Neural cell (in vitro differentiated cells): ENCODE measurements at regions not wholly inside any gene's neighbourhood (a gene's known extent, or its start where the extent isn't known, plus 50 kb on each side); places are given as distances from the start of the nearest gene placed in this dataset.

Source experiments
- H2AFZ ChIP-seq: fragments of 200-600, 300-800 bp; sonication (generic), shearing (Covaris generic); 2 replicates; pipeline ENCODE4 v1.6.0; 2014; ENCODE audit warnings: low read depth, mild to moderate bottlenecking, antibody characterized with exemption, low read length, moderate library complexity
- H3F3A ChIP-seq: fragments of 200-600 bp; shearing (Covaris generic); 2 replicates; pipeline ENCODE4 v1.6.1; 2016; ENCODE audit warnings: mild to moderate bottlenecking, moderate library complexity, mixed read lengths, antibody characterized with exemption, low read length; ENCODE audit not compliant: insufficient read depth, poor library complexity, severe bottlenecking
- H3K27ac ChIP-seq: fragments of 200-600, 300-800 bp; sonication (generic), shearing (Covaris generic); 2 replicates; pipeline ENCODE4 v1.5.1; 2014; ENCODE audit warnings: mild to moderate bottlenecking, low read length, moderate library complexity
- H3K27me3 ChIP-seq: fragments of 300-800, 200-600 bp; sonication (generic), shearing (Covaris generic); 2 replicates; pipeline ENCODE4 v1.6.0; 2014; ENCODE audit warnings: mild to moderate bottlenecking, low read depth, low read length, moderate library complexity; ENCODE audit not compliant: insufficient read depth
- H3K36me3 ChIP-seq: fragments of 300-800, 200-600 bp; sonication (generic), shearing (Covaris generic); 2 replicates; pipeline ENCODE4 v1.5.1; 2014; ENCODE audit warnings: mild to moderate bottlenecking, antibody characterized with exemption, low read length, moderate library complexity; ENCODE audit not compliant: insufficient read depth
- H3K4me2 ChIP-seq: fragments of 300-800, 200-600 bp; sonication (generic), shearing (Covaris generic); 2 replicates; pipeline ENCODE4 v1.6.0; 2014; ENCODE audit warnings: mild to moderate bottlenecking, low read length
- H3K4me3 ChIP-seq: fragments of 300-800, 200-600 bp; sonication (generic), shearing (Covaris generic); 2 replicates; pipeline ENCODE4 v1.5.1; 2014; ENCODE audit warnings: mild to moderate bottlenecking, low read length, moderate library complexity
- H3K79me2 ChIP-seq: fragments of 200-600 bp; shearing (Covaris generic); replicated peaks from 2 replicates; pipeline ENCODE4 v1.6.0; 2014; ENCODE audit warnings: mild to moderate bottlenecking, low read length, moderate library complexity; ENCODE audit not compliant: insufficient read depth
- H3K9ac ChIP-seq: fragments of 300-800, 200-600 bp; sonication (generic), shearing (Covaris generic); 2 replicates; pipeline ENCODE4 v1.6.1; 2016; ENCODE audit warnings: mild to moderate bottlenecking, low read length, mixed read lengths
- H3K9me2 ChIP-seq: fragments of 200-600 bp; shearing (Covaris generic); 2 replicates; pipeline ENCODE4 v1.6.1; 2016; ENCODE audit warnings: mild to moderate bottlenecking, low read length, mixed read lengths; ENCODE audit not compliant: insufficient read depth
- H3K9me3 ChIP-seq: fragments of 200-600, 300-800 bp; sonication (generic), shearing (Covaris generic); 2 replicates; pipeline ENCODE4 v1.6.1; 2016; ENCODE audit warnings: mild to moderate bottlenecking, mixed run types, low read length, moderate library complexity, mixed read lengths
- H4K20me1 ChIP-seq: fragments of 200-600 bp; shearing (Covaris generic); 2 replicates; pipeline ENCODE4 v1.6.1; 2016; ENCODE audit warnings: mild to moderate bottlenecking, mixed run types; ENCODE audit not compliant: insufficient read depth
- EP300 ChIP-seq: fragments of 450-650 bp; conservative IDR thresholded peaks from 2 replicates; pipeline ENCODE4 v1.6.1; 2014; ENCODE audit warnings: antibody characterized with exemption, mild to moderate bottlenecking, moderate library complexity; ENCODE audit not compliant: poor library complexity, severe bottlenecking
- EZH2 ChIP-seq: fragments of 200-600, 300-800 bp; shearing (Covaris generic), sonication (generic); IDR thresholded peaks from 2 replicates; pipeline ENCODE4 v1.6.1; 2014; ENCODE audit warnings: antibody characterized with exemption, low read length, borderline replicate concordance, mild to moderate bottlenecking; ENCODE audit not compliant: insufficient read depth, poor library complexity, severe bottlenecking
- MXI1 ChIP-seq: fragments of 450-650 bp; conservative IDR thresholded peaks from 2 replicates; pipeline ENCODE4 v1.6.1; 2014; ENCODE audit warnings: antibody characterized with exemption, mild to moderate bottlenecking; ENCODE audit not compliant: poor library complexity, severe bottlenecking
- POLR2AphosphoS5 ChIP-seq: IDR thresholded peaks from 2 replicates; pipeline ENCODE4 v1.6.1; 2012
- RAD21 ChIP-seq: fragments of 450-650 bp; conservative IDR thresholded peaks from 2 replicates; pipeline ENCODE4 v1.6.1; 2014; ENCODE audit warnings: antibody characterized with exemption, mild to moderate bottlenecking, moderate library complexity
- SMC3 ChIP-seq: fragments of 450-650 bp; conservative IDR thresholded peaks from 2 replicates; pipeline ENCODE4 v1.6.1; 2014; ENCODE audit warnings: antibody characterized with exemption, mild to moderate bottlenecking, moderate library complexity; ENCODE audit not compliant: poor library complexity
- TAF1 ChIP-seq: IDR thresholded peaks from 2 replicates; pipeline ENCODE4 v1.6.1; 2012; ENCODE audit warnings: low read depth
- TF ChIP-seq, protein P1 (sequence below): IDR thresholded peaks from 2 replicates; pipeline ENCODE4 v1.6.1; 2012; ENCODE audit warnings: borderline replicate concordance
- TF ChIP-seq, protein P2 (sequence below): fragments of 450-650 bp; IDR thresholded peaks from 2 replicates; pipeline ENCODE4 v1.5.1; 2014; ENCODE audit warnings: antibody characterized with exemption, mild to moderate bottlenecking, moderate library complexity; ENCODE audit not compliant: poor library complexity, severe bottlenecking

DNA sequence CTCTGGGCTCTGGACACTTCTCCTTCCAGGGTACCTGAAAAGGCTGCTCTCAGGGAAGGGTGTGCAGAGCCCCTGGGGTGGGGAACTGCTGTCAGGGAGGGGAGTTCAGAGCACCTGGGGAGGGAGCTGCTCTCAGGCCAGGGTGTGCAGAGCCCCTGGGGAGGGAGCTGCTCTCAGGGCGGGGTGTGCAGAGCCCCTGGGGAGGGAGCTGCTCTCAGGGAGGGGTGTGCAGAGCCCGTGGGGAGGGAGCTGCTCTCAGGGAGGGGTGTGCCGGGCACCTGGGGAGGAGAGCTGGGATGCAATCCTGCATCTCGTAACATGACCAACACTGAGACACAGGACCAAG is 764.2 kb downstream of the BRD1 start:
- Histone ChIP-seq H2AFZ (no peak overlapping the region), H3K9me2 (no peaks in the 10 kb centered on the region), H3K36me3 (no peaks in the 10 kb centered on the region), H3K27ac (no peak overlapping the region), H3K79me2 (no peaks in the 10 kb centered on the region), H3F3A (no peaks in the 10 kb centered on the region), H4K20me1 (no peaks in the 10 kb centered on the region), H3K9me3 (no peaks in the 10 kb centered on the region), H3K27me3 (no peaks in the 10 kb centered on the region), H3K4me2 (no peak overlapping the region), H3K4me3 (no peak overlapping the region), H3K9ac (no peak overlapping the region)
- TF ChIP-seq SMC3 (no peak), TAF1 (no peak), MXI1 (no peak), POLR2AphosphoS5 (no peak), EP300 (no peak), EZH2 (no peak), RAD21 (no peak)
- TF ChIP-seq, protein P1, sequence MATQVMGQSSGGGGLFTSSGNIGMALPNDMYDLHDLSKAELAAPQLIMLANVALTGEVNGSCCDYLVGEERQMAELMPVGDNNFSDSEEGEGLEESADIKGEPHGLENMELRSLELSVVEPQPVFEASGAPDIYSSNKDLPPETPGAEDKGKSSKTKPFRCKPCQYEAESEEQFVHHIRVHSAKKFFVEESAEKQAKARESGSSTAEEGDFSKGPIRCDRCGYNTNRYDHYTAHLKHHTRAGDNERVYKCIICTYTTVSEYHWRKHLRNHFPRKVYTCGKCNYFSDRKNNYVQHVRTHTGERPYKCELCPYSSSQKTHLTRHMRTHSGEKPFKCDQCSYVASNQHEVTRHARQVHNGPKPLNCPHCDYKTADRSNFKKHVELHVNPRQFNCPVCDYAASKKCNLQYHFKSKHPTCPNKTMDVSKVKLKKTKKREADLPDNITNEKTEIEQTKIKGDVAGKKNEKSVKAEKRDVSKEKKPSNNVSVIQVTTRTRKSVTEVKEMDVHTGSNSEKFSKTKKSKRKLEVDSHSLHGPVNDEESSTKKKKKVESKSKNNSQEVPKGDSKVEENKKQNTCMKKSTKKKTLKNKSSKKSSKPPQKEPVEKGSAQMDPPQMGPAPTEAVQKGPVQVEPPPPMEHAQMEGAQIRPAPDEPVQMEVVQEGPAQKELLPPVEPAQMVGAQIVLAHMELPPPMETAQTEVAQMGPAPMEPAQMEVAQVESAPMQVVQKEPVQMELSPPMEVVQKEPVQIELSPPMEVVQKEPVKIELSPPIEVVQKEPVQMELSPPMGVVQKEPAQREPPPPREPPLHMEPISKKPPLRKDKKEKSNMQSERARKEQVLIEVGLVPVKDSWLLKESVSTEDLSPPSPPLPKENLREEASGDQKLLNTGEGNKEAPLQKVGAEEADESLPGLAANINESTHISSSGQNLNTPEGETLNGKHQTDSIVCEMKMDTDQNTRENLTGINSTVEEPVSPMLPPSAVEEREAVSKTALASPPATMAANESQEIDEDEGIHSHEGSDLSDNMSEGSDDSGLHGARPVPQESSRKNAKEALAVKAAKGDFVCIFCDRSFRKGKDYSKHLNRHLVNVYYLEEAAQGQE: no peak
- TF ChIP-seq, protein P2, sequence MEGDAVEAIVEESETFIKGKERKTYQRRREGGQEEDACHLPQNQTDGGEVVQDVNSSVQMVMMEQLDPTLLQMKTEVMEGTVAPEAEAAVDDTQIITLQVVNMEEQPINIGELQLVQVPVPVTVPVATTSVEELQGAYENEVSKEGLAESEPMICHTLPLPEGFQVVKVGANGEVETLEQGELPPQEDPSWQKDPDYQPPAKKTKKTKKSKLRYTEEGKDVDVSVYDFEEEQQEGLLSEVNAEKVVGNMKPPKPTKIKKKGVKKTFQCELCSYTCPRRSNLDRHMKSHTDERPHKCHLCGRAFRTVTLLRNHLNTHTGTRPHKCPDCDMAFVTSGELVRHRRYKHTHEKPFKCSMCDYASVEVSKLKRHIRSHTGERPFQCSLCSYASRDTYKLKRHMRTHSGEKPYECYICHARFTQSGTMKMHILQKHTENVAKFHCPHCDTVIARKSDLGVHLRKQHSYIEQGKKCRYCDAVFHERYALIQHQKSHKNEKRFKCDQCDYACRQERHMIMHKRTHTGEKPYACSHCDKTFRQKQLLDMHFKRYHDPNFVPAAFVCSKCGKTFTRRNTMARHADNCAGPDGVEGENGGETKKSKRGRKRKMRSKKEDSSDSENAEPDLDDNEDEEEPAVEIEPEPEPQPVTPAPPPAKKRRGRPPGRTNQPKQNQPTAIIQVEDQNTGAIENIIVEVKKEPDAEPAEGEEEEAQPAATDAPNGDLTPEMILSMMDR: no peak

DNA sequence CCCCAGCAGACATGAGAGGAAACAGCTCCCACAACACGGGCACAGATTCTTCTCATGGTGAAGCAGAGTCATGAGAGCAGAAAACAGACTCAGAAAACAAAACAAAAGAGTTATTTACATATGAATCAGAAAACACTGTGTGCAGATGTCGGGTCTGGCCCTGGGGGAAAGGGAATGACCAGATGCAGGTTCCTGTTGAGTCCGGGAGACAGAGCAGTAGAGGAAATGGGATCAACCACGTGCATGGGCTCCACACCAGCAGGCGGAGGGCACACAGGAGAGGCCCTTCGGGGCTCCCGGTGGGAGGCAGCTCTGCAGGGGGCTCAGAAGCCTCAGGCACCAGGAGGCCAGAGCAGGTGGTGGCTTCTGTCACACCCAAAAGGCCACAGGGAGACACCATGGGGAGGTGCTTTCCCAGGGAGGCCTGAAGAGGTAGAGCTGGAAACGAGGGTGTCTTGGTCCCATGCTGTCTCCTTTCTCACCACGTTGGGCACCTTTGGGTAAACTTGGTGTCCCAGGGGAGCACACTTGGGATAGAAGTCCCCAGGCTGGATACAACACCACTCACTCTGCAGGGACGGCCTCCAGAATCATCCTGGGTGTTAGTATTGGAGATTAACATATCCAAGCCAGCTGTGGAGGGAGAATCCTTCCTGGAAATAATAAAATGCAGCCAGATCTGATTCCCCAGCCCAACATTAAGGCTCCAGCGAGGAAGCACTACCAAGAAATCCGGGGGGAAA is 764.7 kb downstream of the BRD1 start:
- TF ChIP-seq TAF1 (no peak), EZH2 (no peak), MXI1 (no peak), POLR2AphosphoS5 (no peak)
- TF ChIP-seq, protein P2: no peak
- Histone ChIP-seq H3K36me3 (no peaks in the 10 kb centered on the region), H3K79me2 (no peaks in the 10 kb centered on the region), H3K4me3 (no peak overlapping the region), H3K9ac (no peak overlapping the region), H4K20me1 (no peaks in the 10 kb centered on the region), H3F3A (no peaks in the 10 kb centered on the region), H2AFZ (no peak overlapping the region), H3K9me3 (no peaks in the 10 kb centered on the region), H3K9me2 (no peaks in the 10 kb centered on the region), H3K27ac (no peak overlapping the region), H3K4me2 (no peak overlapping the region), H3K27me3 (no peaks in the 10 kb centered on the region)
